ENCODE measurements at regions not wholly inside any gene's neighbourhood (a gene's known extent, or its start where the extent isn't known, plus 50 kb on each side); places are given as distances from the start of the nearest gene placed in this dataset.

DNA sequence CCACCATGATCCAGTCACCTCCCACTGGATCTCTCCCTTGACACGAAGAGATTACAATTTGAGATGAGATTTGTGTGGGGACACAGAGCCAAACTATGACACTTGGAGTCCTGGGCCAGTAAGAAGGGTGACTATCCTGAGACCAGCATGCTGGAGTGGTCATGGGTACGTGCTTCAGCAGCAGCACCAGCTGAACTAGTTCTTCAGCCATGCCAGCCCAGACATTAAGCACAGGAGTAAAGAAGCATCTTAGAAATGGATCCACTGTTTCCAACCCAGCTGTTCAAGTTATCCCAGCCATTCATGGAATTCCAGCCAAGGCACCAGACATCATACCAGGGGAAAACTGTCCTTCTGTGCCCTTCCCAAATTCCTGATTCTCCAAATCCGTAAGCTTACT lies 370.0 kb downstream of the MAFB start:
- in situ Hi-C loops (cut with HindIII; ENCODE audit: low pct_ligation_motif_present, low pct_unique_long_range_greater_than_20kb, low sequenced_read_pairs): no loop called here
- DNase-seq: no peak

DNA sequence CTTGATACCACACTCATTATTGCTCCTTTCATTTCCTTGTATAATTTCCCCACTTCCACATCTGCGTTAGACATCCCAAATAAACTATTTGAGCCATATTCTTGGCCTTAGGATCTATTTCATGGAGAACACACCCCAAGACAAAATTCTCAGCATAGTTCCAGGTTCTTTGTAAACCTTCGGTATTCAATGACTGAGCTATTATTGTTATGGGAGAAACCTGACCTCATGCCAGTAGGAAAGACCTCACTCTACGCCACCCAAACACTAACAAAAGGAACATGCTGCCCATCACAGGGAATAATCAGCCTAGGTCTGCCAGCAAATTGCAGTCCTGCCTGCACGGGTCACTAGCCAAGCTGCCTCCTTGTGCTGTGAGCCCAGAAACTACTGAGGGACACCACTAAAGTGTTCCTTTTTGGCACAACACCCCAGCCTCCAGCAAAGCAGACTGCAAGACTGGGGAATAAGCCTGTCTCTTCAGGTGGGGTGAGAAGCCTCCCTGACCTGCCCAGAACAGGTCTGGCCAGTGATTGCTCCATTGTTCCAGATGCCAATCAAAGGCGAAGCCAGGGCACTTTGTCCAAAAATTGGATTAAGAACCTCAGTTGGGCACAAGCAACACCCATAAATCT lies 371.8 kb downstream of the MAFB start:
- in situ Hi-C loops (cut with HindIII; ENCODE audit: low pct_ligation_motif_present, low pct_unique_long_range_greater_than_20kb, low sequenced_read_pairs): no loop called here
- no peak for DNase-seq

DNA sequence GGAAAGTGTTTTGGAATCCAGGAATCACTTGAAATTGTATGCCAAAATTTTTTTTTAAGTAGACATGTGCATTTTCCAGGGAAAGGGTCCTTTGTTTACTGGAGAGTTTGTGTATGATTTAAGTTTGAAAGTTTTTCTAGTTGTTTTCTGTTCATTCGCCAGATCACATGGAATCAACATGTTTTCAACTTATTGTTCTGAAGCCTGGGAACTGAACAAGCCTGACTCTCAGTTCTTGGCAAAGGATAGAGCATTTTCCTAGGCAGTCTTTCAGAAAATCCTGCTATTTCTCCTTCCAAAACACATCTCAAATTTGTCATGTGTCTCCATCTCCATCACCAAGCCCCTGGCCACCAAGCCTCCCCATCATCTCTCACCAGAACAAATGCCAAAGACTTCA lies 374.8 kb downstream of the MAFB start:
- no peak for DNase-seq
- in situ Hi-C loops (cut with HindIII; ENCODE audit: low pct_ligation_motif_present, low pct_unique_long_range_greater_than_20kb, low sequenced_read_pairs): no loop called here

DNA sequence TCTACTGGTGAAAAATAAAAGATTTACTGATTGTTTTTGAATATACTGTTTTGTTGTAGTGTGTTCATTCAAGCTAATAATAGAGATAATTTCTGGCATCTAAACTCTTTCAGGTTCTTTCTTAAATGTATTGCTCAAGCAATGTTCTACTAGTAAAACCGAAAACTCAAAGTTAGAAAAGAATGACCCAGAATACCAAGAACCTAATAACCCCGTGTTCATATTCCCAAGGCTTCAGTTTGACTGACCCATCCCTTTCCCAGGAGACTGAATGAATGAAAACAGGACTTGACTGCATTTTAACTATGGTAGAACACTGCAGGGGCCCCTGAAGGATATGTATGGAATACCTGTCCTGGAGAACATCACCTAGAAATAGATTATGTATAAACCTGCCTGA lies 375.3 kb downstream of the MAFB start:
- no peak for DNase-seq
- in situ Hi-C loops (cut with HindIII; ENCODE audit: low pct_ligation_motif_present, low pct_unique_long_range_greater_than_20kb, low sequenced_read_pairs): no loop called here

DNA sequence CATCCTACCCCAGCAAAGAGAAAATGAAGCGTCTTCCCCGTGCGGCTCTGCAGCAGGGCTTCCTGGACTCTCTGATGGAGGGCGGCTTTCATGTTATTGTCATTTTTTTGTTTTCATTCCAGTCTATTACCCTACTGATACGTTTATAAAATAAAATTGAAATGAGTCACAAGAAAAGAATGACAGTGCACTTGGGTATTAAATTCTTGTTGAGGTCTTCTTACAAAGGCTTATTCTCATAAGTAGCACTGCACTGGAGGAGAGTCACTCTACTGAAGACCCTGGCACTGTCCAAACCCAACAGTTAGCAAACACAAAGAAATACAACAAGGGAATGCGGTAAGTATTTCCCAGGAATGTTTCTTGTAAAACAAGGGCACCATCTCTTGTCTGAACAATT lies 379.3 kb downstream of the MAFB start:
- DNase-seq: no peak
- in situ Hi-C loops (cut with HindIII; ENCODE audit: low pct_ligation_motif_present, low pct_unique_long_range_greater_than_20kb, low sequenced_read_pairs): no loop called here

DNA sequence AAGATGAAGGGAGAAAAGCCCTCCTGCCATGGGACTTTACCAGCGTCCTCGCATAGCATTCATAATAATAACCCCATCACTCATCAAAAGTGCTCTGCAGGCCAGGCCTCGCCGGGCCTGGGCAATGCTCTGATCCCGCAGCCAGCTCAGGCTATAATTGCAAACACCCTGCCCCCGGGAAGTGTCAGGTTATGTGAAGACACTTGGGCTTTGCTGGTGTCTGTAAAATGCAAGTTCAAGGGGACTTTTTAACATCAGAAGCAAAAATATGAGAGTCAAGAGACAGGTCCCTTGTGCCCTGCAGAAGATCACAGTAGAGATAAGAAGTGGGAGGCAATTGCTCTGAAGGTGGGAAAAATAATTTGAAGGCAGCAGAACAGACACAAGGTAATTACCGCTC lies 381.0 kb downstream of the MAFB start:
- no peak for DNase-seq
- in situ Hi-C loops (cut with HindIII; ENCODE audit: low pct_ligation_motif_present, low pct_unique_long_range_greater_than_20kb, low sequenced_read_pairs): no loop called here

DNA sequence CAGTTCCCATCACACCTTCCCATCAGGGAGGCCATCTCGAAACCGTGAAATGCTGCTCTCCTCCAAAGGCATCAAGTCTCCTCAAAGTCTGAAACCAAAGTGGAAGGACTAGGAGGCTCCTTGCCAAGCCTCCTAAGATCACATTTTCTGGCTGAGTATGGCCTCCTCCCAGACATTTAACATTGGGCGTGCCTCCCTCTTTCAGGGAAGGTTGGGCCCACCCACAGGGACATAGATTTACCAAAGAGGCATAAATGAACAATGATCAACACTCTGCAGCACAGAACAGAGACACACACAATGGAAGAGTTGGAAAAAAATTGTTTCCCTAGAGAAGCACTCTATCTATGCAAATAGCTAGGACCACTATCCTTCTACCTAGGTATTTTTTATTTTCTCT lies 381.8 kb downstream of the MAFB start:
- in situ Hi-C loops (cut with HindIII; ENCODE audit: low pct_ligation_motif_present, low pct_unique_long_range_greater_than_20kb, low sequenced_read_pairs): no loop called here
- no peak for DNase-seq

DNA sequence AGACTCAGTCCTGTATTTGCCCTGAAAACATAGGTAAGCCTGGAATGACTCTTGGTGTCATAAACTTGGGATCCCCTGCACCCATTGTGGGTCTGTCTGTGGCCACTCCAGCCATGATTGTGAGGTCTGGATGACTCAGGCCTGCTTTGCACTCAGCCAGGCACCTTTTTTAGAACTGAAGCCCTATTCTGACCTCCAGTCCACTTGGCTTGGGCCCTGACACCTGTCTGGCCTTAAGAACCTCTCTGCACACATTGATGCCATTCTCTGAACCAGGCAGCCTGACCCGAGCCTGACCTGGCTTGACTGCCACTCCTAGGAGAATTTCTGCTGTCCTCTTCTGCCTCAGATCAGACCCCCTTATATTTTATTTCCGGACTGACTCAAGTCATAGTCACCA lies 383.7 kb downstream of the MAFB start:
- DNase-seq: no peak
- in situ Hi-C loops (cut with HindIII; ENCODE audit: low pct_ligation_motif_present, low pct_unique_long_range_greater_than_20kb, low sequenced_read_pairs): no loop called here

DNA sequence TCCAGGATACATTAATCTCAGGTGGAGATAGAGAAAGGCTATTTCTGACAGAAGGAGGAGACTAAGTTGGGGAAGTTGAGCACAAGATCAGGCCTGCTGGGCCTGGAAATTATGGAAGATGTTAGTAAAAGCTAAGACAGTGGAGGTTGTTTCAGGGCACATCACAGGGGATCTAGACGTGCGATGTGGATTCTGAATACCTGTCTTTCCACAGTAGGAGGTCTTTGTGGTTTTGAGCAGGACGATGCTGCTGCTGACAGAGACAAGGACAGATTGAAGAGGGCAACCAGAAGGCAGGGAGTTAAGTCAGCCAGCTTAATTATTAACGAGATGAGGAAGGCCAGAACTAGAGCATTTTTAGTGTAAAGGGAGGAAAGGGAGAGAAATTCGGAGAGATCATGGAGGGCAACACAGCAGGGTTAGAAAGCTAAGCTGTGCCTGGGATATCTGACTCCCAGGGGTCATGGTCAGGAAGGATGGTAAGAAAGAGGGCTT lies 384.9 kb downstream of the MAFB start:
- no peak for DNase-seq
- in situ Hi-C loops (cut with HindIII; ENCODE audit: low pct_ligation_motif_present, low pct_unique_long_range_greater_than_20kb, low sequenced_read_pairs): no loop called here

DNA sequence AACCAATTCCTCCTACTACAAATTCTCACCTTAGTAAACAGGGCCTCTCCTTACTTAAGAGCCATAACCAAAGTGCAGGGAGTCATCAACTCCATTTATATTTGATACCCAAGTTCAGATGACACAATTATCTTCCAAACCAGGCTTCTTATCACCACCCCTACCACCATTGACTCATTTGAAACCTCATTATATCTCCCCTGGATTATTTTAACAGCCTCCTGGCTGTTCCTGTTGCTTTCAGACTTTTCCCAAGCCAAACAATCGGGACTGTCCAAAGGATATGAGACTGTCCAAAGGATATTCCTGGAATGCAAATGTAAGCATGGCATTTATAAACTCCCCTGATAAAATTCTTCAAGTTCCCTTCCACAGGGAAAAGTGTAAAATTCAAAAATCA lies 394.3 kb downstream of the MAFB start:
- in situ Hi-C loops (cut with HindIII; ENCODE audit: low pct_ligation_motif_present, low pct_unique_long_range_greater_than_20kb, low sequenced_read_pairs): no loop called here
- no peak for DNase-seq

DNA sequence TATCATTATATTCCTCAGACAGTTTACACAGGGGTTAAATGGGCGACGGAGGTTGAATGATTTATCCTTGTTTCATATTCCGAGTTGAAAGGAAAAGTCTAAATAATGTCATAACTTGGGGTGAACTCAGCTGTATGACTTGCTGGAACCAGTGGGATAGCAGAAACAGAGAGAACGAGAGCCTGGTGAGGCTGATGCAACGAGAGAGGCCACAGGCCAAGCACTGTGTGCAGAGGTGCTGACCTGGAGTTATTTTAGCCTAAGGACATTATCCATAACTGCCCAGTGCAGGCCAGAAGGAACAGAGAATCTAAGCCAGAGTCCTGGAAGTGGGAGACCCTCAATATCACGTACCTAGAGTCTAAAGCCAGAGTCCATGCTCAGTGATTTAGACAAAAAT lies 394.9 kb downstream of the MAFB start:
- no peak for DNase-seq
- in situ Hi-C loops (cut with HindIII; ENCODE audit: low pct_ligation_motif_present, low pct_unique_long_range_greater_than_20kb, low sequenced_read_pairs): no loop called here

DNA sequence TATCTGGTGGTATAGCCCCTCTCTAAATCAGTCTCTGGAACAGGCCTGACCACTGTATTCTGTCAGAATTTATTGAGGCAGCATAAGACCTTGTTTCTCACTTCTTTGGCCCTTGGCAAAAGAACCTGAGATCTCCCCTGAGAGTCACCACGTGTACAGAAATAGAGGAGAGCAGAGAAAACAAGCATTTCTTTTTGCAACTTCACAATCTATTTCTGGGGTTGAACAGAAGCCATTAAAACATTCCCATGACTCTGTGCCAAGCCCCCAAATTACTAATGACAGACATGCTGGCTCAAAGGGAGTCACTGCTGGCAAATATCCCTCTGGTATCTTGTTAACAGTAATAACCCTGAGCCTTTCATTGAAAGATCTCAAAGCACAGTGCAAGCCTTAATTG lies 395.3 kb downstream of the MAFB start:
- DNase-seq: no peak
- in situ Hi-C loops (cut with HindIII; ENCODE audit: low pct_ligation_motif_present, low pct_unique_long_range_greater_than_20kb, low sequenced_read_pairs): no loop called here

DNA sequence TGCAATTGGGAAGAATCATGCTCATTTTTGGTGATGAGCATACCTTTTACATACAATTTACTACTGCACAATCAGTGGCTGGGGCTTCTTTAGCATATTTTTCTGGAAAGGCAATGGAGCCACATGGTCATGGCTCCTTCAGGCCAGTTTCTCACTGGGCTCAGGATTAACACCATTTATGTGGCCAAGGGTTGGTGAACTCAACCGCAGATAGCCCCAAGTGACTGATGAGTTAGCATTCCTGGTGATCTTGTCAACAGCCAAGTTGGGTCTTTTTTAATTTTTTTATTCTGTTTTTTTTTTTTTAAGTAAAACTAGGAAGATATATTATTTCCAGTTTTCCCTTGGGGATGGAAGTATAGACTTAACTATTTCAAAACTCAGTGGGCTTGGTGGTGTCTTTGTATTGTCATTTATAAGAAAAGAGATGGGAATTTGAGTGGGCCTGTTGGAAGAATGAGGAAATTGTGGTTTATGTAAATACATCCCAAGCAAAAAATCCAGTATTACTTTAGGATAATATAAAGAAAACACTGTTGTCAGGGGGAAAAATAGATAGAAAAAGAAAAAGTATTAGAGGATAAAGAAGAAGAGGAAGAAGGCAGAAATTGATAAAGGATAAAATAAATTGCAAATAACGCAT lies 397.4 kb downstream of the MAFB start:
- no peak for DNase-seq
- in situ Hi-C loops (cut with HindIII; ENCODE audit: low pct_ligation_motif_present, low pct_unique_long_range_greater_than_20kb, low sequenced_read_pairs): no loop called here

DNA sequence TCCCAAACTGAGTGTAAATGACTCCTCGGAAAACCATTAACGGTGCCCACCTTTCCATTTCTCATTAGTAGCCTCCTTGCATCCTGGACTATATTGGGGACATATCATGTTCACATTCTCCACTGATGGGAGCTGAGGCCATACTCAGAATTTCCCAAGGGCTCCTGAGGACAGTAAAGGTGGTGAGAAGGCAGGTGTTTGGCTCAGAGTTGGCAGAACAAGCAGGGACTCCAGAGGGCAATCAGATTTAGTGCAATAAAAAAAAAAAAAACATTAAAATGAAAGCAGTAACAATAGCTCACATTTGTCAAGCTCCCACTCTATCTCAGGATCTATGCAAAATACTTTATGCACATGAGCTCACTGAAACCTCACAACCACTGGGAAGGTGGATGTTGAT lies 401.4 kb downstream of the MAFB start:
- in situ Hi-C loops (cut with HindIII; ENCODE audit: low pct_ligation_motif_present, low pct_unique_long_range_greater_than_20kb, low sequenced_read_pairs): no loop called here
- DNase-seq: no peak

DNA sequence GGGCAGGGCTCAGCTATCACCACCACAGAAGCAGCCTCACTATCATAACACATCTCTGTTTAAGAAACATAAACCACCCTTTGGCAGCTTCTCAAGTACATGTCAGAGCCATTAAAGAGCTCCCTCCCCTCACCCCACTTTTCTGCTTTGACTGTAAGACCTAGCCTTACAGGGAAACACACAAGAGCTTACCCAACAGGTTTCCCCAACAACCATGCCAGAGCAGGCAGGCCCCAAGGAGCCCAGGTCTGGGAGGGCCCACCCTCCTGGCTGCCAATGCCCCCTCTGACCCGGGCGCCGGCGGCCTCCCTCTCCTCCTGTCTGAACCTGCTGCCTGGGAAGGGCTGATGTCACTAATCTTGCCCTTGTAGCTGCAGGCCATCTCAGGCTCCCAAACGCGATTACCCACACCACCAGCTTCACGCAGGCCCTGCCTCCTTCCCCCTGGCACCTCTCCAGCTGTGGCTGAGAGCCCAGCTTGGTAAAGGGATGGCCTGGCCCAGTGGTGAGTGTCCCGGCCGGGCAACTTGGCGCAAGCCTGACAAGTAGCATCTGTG lies 402.0 kb downstream of the MAFB start:
- in situ Hi-C loops (cut with HindIII; ENCODE audit: low pct_ligation_motif_present, low pct_unique_long_range_greater_than_20kb, low sequenced_read_pairs): no loop called here
- DNase-seq: no peak

DNA sequence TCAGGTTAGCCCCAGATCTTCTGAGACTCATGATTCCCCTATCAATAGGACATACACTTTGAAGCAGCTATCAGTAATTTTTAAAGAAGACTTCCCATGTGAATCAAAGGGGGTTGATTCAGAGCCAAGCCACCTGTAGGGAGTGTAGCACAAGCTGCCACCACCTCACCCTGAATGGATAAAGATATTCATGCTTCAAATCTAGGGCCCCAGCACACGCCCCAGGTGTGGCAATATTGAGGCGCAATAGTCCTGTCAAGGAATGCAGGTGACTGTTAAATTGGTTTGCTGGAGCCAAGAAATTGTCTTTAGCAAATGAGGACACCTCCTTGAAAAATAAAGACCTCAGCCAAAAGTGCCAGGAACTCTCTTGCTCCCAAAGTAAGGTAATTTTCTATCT lies 404.4 kb downstream of the MAFB start:
- DNase-seq: no peak
- in situ Hi-C loops (cut with HindIII; ENCODE audit: low pct_ligation_motif_present, low pct_unique_long_range_greater_than_20kb, low sequenced_read_pairs): no loop called here

DNA sequence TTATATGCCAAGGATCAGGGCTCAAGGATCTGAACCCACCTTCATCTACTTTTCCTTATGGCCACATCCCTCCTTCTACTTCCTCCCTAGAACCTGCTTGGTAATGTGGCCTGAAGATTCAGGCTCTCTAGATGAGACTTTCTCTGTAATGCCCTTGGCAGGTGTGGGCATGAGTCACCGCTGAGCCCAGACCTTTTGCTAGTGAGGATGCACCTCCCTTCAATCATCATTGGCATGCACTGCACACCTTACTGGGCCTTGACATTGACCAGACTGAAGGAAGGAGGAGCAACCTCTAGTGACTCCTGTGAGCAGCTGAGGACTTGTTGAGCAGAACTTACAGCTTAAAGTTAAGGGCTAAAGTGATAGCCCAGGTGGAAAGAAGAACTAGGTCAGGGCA lies 405.3 kb downstream of the MAFB start:
- in situ Hi-C loops (cut with HindIII; ENCODE audit: low pct_ligation_motif_present, low pct_unique_long_range_greater_than_20kb, low sequenced_read_pairs): no loop called here
- DNase-seq: no peak

DNA sequence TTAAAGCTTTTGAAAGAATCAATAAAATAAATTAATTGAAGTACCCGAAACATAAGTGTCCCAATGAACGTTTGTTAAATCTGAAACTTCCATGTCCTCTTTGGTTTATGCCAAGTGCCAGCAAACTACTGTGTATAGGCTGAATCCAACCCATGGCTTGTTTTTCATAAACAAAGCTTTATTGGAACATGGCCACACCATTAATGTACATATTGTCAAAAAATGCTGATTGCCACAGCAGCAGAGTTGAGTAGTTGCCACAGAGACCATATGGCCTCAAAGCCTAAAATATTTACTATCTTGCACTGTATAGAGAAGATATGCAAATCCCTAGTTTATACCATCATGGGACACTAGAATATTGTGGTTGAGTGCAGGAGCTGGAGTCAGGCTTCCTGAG lies 406.1 kb downstream of the MAFB start:
- in situ Hi-C loops (cut with HindIII; ENCODE audit: low pct_ligation_motif_present, low pct_unique_long_range_greater_than_20kb, low sequenced_read_pairs): no loop called here
- no peak for DNase-seq

DNA sequence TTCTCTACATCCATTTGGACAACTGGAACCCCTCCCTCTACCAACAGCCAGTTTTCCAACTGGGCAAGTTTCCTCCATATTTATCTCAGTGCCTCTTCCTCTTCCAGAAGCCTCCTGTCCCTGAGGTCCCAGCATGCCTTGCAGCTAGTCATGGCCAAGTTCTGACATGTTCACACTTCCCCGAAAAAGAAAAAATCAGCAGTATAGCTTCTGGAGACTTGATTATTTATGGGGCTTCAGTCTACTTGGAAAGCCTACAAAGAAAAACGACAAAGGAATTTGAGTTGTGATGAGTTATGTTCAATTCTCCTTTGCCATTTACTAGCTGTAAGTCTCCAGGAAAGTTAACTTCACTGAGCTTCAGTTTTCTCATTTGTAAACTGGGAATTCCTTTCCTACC lies 406.5 kb downstream of the MAFB start:
- DNase-seq: no peak
- in situ Hi-C loops (cut with HindIII; ENCODE audit: low pct_ligation_motif_present, low pct_unique_long_range_greater_than_20kb, low sequenced_read_pairs): no loop called here

DNA sequence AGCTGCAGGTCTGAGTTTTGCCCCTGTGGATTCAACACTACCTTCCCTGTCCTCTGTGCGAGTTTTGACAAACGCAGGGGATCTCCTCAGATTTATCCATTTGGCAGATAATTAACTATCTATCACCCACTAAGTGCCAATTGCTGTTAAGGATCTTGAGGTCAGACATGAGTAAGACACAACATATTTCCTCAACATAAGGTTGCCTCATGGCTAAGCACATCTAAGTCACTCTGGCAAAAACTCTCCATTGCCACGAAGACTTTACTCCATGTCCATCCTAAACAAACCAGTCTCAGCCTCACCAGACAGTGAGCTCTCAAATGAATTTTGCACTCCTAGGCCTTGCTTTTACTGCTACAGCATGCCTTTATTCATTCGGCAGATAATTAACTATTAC lies 408.4 kb downstream of the MAFB start:
- in situ Hi-C loops (cut with HindIII; ENCODE audit: low pct_ligation_motif_present, low pct_unique_long_range_greater_than_20kb, low sequenced_read_pairs): no loop called here
- no peak for DNase-seq
